Coronary artery (tissue), 2 donors: ENCODE measurements at regions not wholly inside any gene's neighbourhood (a gene's known extent, or its start where the extent isn't known, plus 50 kb on each side); places are given as distances from the start of the nearest gene placed in this dataset.

ENCODE experiments used
- DNase-seq: peaks from one replicate; pipeline ENCODE4 v3.0.0-alpha.2; 2017; ENCODE audit warnings: low spot score
- H3K27ac ChIP-seq, 2 donors: fragments of 200-600 bp; sonication (generic); one replicate each; pipeline ENCODE4 v1.5.1; 2016 to 2019
- H3K4me3 ChIP-seq: fragments of 200-600 bp; sonication (generic); 2 replicates; pipeline ENCODE4 v1.5.1; 2016; ENCODE audit warnings: mild to moderate bottlenecking, moderate library complexity
- TF ChIP-seq, protein P1 (sequence below): fragments of 200-600 bp; sonication (generic); IDR thresholded peaks from one replicate; pipeline ENCODE4 v1.5.1; 2019; ENCODE audit warnings: antibody characterized with exemption

DNA sequence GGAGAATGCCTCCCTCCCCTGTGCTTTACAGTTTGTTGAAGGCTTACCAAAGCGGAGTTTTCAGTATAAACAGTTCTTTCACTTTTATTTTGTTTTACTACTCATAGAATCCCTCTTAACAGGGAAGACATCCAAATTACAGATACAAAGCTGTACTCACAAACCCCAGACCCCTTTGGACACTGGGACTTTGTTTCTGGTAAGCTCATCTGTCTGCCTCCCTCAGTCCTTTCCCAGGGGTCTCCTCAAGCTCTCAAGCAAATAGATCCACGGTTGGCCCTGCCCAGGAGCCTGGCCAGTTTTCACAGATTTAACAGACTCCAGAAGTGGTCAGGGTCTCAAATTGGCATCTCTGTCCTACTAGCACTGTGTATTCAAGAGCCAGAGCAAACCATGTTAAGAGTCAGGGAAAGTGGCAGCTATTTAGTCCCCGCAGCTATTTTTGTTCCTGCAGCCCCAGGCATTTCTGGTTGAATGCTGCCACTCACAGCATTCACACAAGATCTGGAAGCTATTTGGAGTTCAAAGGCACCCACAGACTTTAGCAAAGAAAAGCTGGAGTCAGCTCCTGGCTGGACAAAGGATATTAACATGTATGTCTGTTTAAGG, 54.2 kb downstream of the TMEM100 start:
- DNase-seq = no peak
- H3K27ac ChIP-seq = no peak overlapping the region
- no peak overlapping the region for H3K4me3 ChIP-seq
- TF ChIP-seq, protein P1, sequence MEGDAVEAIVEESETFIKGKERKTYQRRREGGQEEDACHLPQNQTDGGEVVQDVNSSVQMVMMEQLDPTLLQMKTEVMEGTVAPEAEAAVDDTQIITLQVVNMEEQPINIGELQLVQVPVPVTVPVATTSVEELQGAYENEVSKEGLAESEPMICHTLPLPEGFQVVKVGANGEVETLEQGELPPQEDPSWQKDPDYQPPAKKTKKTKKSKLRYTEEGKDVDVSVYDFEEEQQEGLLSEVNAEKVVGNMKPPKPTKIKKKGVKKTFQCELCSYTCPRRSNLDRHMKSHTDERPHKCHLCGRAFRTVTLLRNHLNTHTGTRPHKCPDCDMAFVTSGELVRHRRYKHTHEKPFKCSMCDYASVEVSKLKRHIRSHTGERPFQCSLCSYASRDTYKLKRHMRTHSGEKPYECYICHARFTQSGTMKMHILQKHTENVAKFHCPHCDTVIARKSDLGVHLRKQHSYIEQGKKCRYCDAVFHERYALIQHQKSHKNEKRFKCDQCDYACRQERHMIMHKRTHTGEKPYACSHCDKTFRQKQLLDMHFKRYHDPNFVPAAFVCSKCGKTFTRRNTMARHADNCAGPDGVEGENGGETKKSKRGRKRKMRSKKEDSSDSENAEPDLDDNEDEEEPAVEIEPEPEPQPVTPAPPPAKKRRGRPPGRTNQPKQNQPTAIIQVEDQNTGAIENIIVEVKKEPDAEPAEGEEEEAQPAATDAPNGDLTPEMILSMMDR = no peak

DNA sequence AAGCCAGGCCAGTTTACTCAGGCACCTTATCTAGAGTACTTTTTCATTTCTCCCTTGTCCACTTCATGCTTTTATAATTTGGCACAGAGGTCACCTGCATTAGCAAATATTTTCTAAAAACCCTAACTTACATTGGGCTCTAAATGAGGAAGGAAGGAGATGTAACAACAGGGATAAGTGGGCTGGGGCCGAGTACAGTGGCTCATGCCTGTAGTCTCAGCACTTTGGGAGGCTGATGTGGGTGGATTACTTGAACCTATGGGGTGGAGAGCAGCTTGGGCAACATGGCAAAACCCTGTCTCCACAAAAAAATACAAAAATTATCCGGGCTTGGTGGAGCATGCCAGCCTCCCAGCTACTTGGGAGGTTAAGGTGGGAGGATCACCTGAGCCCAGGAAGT, 55.9 kb downstream of the TMEM100 start:
- DNase-seq = no peak
- Histone ChIP-seq H3K4me3 (no peak overlapping the region), H3K27ac (no peak overlapping the region)
- TF ChIP-seq, protein P1 = no peak

DNA sequence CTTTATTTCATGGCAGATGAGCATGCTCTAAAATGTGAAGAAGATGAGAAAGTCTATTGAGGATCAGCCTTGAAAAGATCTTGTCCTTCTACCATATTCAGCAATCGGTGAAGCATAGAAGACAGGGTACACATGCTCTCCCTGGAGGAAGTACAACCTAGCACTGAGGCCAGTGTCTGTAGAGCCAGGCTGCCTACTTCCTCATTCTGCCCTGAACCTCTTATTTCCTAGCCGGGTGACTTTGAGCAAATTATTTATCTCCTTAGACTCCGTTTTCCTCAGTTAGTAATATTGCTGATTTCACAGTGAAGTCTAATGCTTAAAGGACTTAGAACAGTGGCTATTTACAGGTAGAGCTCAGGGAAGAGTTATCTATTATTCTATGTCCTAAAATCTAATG, 58.4 kb downstream of the TMEM100 start:
- TF ChIP-seq, protein P1 = no peak
- no peak for DNase-seq
- no peak overlapping the region for H3K27ac ChIP-seq
- H3K4me3 ChIP-seq = no peak overlapping the region

DNA sequence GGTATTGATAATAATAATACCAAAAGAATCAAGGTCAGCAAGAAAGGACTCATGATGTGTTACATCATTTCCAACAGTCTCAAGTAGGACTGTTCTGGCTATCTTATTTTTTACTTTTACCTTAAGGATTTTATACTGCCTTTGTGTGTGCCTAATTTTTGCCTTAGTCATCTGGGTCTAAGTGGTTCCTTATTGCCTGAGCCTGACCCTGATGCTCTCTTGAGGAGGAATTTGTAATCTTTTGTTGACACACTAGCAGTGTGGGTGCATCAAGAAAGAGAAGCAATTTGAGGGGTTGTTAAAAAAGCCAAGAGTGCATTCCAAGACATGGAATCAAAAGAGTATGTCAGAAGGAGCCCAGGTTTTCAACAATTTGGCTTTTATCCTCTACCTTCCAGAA, 59.3 kb downstream of the TMEM100 start:
- TF ChIP-seq, protein P1 = no peak
- Histone ChIP-seq H3K27ac (no peak overlapping the region), H3K4me3 (no peak overlapping the region)

DNA sequence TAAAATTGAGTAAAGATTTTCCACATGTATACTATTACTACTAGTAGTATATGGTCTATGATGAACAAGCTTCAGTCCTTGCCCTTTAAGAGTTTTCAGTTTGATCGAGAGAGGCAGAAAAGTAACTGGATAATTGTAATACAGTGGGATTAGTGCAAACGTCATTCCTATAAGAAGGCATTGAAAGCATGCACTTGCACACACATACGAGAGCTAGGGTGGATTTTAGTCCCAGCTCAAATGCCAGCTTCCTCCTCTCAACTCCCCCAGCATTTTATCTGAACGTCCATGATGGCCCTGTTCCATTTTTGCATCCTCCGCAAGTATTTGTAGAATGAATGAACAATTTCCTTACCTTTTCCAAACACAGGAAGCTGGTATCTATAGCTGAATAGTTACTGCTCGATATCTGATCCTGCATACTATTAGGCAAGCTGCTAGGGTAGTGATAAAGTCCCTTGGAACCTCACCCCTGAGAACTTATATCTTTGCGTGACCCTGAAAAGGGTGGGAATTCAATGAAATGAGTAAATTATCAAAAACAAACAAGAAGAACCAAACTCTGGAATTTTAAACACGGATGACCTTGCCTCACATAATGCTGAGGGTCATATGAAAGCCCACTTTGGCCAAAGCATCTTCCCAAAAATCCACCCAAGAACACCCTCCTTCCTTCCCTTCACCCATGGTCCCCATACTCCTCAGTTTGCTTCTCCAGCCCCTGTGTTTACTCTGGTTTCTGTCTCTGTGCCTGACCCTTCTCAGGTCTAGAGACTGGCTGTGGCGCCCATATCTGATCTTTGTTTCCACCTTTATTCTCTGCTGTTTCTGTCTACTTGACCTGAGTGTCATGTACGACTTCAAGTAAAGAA, 60.5 kb downstream of the TMEM100 start:
- DNase-seq = no peak
- Histone ChIP-seq H3K27ac (no peak overlapping the region), H3K4me3 (no peak overlapping the region)
- TF ChIP-seq, protein P1 = no peak

More for the DNA sequence above, 59.3 kb downstream of the TMEM100 start:
- no peak for DNase-seq

DNA sequence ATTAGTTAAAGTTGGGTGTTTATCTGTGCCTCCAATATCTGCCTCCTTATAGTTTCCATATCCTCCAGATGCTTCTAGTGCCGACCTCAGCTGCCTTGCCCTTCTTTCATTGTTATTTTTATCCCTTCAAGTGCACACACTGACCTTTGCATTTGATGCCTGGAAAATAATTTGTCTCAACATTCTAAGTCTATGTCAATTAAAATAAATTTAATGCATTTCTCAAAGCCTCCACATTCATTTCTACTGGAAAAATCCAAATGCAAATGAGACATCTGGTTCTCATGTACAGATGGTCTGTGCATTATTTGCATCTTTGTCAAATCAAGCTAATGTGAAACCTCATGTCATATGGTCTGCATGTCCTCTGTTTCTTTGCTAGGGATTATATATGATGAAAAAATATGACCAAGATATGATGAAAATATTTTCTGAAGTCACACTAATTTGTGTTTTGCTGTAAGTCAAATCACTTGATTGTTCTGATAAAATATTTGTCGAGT, 61.4 kb downstream of the TMEM100 start:
- H3K4me3 ChIP-seq = no peak overlapping the region
- no peak overlapping the region for H3K27ac ChIP-seq
- no peak for DNase-seq
- TF ChIP-seq, protein P1 = no peak
